GM21786 (cell line): ENCODE measurements at regions not wholly inside any gene's neighbourhood (a gene's known extent, or its start where the extent isn't known, plus 50 kb on each side); places are given as distances from the start of the nearest gene placed in this dataset.
"Not testable (repeated sequence)": the region's sequence is repeated elsewhere in the genome, so short reads cannot be mapped to it uniquely, and the experiment has no call there.

ENCODE experiments used
- ATAC-seq: cut with Tn5 transposase; IDR thresholded peaks from one replicate; pipeline ENCODE4 v1.9.1; 2021; ENCODE audit not compliant: unreplicated experiment

GRCh38 chr2:155913356-155913755 lies 419.2 kb downstream of the NR4A2 start:
- no peak for ATAC-seq

GRCh38 chr2:155908567-155908966 lies 424.0 kb downstream of the NR4A2 start:
- no peak for ATAC-seq

DNA sequence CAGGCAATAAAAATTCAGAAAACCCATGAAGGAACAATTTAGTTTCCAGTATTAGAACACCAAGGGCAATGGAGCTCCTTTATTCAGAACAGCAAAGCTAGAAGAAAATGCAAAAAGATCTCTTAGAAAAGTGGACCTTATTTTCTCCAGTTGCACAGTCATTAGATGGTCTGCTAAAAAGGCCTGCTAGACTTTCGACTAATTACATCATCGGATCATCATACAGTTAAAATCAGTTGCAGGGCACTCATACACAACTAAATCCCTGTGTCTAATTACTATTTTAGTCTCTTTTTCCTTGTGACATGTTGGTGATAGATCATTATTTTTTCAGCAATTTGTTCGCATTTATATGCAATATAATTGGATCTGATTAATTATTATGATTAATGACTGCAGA lies 425.3 kb downstream of the NR4A2 start:
- ATAC-seq = no peak

- no peak for ATAC-seq
Observed at GRCh38 chr2:155905657-155906056, 426.9 kb downstream of the NR4A2 start.

DNA sequence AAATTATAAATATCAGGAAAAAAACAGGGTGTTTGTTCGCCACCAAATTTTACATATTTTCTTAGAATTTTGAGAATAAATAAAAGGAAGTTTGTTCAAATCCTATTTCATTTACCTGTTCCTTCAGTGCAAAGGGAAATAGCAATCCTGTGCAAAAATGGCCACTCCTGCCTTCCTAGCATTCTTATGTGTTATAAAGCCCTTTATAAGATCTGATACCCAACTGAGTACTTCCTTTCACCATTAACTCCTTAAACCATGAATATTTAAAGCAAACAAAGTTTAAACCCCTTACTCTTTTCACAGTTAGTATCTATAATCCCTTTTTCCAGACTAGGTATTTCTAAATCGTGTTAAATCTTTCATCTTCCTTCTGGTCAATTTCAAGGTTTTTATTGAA lies 427.8 kb downstream of the NR4A2 start:
- ATAC-seq = no peak

GRCh38 chr2:155902635-155903034 lies 429.9 kb downstream of the NR4A2 start:
- no peak for ATAC-seq

GRCh38 chr2:155895016-155895415 lies 437.5 kb downstream of the NR4A2 start:
- no peak for ATAC-seq

DNA sequence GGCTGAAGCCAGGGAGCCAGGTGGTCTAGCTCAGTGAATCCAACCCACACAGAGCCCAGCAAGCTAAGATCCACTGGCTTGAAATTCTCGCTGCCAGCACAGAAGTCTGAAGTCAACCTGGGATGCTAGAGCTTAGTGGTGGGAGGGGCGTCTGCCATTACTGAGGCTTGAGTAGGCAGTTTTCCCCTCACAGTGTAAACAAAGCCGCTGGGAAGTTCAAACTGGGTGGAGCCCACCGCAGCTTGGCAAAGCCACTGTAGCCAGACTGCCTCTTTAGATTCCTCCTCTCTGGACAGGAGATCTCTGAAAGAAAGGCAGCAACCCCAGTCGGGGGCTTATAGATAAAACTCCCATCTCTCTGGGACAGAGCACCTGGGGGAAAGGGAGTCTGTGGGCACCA lies 452.1 kb downstream of the NR4A2 start:
- ATAC-seq = not testable (repeated sequence)

GRCh38 chr2:155879900-155880299 lies 452.6 kb downstream of the NR4A2 start:
- ATAC-seq = not testable (repeated sequence)

- no peak for ATAC-seq
Observed at GRCh38 chr2:155872396-155872795, 460.1 kb downstream of the NR4A2 start.

GRCh38 chr2:155871940-155872339 lies 460.6 kb downstream of the NR4A2 start:
- no peak for ATAC-seq

DNA sequence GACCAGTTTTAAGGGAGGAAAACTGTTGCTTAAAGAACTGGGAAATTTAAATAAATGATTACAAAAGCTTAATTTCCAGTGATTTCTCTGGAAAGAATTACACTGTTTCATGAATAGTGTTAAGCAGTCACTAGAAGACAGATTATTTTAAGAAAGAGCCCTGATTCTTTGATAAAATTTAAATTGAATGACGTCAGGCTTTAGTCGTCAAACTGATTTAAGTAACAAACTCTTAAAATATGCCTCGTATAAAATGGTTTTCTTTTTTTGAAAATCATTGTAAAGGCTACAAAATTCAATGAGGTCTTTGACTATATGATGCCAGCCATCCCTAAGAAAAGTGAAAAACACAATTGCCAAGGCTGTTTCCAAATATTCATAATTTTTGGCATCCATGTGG lies 465.0 kb downstream of the NR4A2 start:
- no peak for ATAC-seq

DNA sequence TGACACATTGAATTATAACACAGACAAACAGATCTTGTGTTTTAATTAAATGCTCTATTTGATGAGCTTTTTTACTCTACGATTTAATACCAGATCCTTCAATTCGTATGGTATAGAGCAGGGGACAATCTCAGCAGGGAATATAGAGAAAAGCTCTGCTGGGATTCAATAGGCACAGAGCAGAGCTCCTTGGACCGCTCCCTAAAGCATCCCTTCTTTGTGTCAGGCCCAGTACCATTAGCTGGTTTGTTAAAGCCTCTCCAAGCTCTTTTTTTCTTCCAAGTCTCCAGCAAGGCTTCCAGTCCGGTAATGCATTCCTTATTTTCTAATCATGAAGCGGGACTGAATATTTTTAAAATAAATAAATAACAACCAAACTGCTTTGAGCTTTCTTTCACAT lies 466.0 kb downstream of the NR4A2 start:
- no peak for ATAC-seq

DNA sequence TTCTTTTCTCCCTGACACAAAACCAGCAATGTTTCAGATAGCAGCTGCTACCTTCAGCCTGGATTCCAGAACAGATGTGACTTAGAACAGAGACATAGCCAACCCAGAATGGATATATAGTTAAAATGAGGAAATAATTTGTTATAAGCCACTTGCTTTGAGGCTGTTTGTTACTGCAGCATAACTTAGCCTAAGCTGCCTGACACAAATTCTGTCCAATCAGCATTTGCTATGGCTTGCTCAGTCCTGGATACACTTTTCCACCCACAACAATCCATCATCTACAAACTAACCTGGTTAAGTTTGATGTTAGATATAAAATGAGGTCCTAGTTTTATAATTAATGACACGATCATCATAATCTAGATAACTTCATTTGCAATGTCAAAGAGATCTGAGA lies 480.4 kb downstream of the NR4A2 start:
- ATAC-seq = no peak

GRCh38 chr2:155846259-155846658 lies 486.3 kb downstream of the NR4A2 start:
- ATAC-seq = peak; percentile 66

GRCh38 chr2:155844461-155844860 lies 488.1 kb downstream of the NR4A2 start:
- no peak for ATAC-seq

DNA sequence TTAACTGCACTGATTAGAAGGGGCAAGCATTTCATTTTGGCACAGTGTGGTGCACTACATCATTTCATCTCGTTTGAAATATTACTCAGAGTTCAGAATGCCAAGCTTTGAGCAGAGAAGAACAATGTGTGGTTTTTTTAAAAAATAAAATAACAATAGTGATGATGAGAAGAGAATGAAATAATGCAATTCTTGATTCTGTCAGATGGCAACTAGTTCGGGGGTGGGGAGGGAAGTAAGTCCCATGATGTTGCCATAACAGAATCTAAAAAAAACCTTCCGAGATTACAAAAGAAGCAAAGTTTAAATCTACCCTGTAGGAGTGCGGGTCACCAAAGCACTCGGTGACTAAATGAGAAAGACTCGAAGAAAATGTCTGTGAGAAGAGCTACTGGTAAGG lies 490.4 kb downstream of the NR4A2 start:
- no peak for ATAC-seq

- no peak for ATAC-seq
Observed at GRCh38 chr2:155841442-155841841, 491.1 kb downstream of the NR4A2 start.

DNA sequence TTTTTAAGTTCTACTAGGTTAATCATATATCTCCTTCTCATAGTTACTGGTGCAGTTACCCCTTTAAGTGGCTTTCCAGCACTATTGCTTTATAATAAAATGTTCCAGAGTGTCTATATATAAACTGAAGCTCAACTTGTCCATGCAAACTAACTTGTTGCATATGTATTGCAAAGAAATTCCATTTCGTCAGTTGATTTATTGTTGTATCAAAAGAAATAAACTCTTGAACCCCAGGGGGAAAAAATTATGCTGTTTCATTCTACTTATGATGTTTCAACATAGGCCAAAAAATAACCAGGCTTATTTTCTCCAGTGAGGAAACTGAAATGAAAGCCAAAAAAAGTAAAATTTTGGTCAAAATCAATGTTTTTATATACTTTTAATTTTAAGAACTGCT lies 491.9 kb downstream of the NR4A2 start:
- ATAC-seq = no peak

GRCh38 chr2:155839991-155840390 lies 492.5 kb downstream of the NR4A2 start:
- ATAC-seq = no peak

- ATAC-seq = no peak
Observed at GRCh38 chr2:155839436-155839835, 493.1 kb downstream of the NR4A2 start.

DNA sequence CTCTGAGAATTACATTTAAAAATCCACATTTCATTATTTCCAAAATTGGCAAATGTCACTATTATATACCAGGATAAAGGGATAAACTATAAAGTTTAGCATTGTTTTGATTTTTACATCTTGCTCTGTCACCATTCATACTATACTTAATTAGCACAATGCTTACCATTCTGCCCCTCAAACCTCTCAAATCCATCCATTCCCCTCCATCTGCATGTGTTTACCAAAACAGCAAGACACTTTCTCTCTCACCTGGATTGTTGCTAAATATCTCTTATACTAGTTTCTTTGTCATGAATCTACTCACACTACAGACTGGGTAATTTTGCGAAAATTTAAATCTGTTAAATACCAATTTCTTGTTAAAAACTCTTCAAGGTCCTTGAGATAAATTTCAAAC lies 496.1 kb downstream of the NR4A2 start:
- ATAC-seq = no peak

DNA sequence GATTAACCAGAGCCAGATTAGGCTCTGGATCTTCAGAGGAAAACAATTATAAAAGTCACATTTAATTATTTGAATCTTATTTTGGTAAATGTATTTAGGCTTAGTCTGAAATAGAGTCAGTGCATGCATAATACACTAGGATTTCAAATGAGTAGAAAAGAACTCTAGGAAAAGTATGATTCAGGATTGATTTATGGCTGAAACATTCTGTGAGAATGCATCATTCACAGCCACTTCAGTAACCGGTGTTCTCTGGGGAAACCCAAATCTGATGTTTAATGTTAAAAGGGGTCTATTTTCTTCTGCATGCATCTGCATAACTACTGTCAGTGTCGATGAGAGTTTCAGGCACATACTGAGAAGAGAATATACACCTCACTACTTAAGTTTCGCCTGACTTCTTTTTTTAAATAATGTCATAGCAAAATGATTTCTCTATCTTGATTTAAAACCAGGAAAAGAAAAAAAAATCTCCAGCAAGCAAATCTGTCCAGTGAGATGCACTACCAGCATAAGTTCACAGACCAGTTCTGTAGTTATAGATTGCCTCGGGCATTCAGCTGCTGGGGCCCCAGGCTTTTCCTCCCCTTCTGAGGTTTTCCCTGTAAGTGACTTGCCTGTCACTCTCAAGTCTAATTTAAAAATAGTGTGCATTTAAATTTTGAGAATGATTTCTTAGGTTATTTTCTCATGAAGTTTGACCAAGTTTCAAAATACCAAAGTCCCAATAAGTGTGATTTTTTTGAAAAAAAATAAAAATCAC lies 501.5 kb downstream of the NR4A2 start:
- ATAC-seq = no peak
